Mononuclear cell (primary cell): ENCODE measurements at regions not wholly inside any gene's neighbourhood (a gene's known extent, or its start where the extent isn't known, plus 50 kb on each side); places are given as distances from the start of the nearest gene placed in this dataset.
"Not testable (repeated sequence)": the region's sequence is repeated elsewhere in the genome, so short reads cannot be mapped to it uniquely, and the experiment has no call there.

Experiments used
- H3K27me3 ChIP-seq: 2 replicates; pipeline ENCODE4 v1.6.0; 2011; ENCODE audit warnings: low read length, control low read depth; ENCODE audit not compliant: insufficient read depth
- H3K4me1 ChIP-seq: 2 replicates; pipeline ENCODE4 v1.5.1; 2011; ENCODE audit warnings: mild to moderate bottlenecking, low read length, control low read depth; ENCODE audit not compliant: insufficient read depth
- H3K4me3 ChIP-seq: 2 replicates; pipeline ENCODE4 v1.5.1; 2011; ENCODE audit warnings: mild to moderate bottlenecking, low read length, moderate library complexity
- H3K9me3 ChIP-seq: 2 replicates; pipeline ENCODE4 v1.5.1; 2011; ENCODE audit warnings: low read depth, mild to moderate bottlenecking, control low read depth, low read length

DNA sequence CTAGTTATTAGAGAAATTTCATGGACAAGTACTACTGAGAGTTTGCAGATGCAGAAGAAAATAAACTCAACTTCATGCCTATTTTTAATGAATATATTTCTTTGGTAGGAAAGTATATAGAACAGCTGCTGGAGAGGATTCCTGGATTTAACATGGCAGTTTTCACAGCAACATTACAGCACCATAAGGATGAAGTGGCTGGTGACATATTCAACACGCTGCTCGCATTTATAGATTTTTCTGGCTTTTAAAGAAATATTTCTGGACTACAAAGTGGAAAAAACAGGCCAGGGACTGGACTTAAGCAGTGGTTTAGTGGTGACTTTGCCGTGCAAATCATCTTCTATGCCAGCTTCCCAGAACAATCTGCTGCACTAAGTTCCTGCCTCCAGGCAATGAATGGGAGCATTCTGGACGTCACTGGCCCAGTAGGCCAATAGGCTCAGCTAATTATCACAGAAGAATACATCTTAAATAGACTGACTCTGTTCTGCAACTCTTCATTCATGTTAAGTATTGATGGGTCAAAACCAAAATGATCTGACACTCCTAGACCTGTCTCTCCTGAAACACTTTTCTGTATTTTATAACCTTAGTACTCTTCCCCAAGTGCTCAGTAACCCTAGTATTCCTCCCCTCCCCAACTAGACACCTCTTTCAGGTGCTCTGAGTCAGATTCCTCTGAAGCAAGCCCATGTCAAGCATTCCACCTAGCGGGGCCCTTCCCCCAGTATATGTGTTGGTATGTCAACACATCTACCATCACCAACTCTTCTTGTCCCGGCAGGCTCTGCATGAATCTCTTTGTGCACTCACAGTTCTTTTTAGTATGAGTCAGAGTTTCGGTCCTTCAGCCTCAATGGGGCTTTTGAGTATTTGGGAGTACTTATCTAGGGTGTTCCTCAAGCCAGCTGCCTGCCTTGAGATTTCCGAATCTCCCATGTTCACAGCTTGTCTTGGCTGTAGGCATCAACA lies 625.5 kb downstream of the CHSY3 start:
- Histone ChIP-seq H3K4me1 (no peaks in the 10 kb centered on the region), H3K4me3 (no peak overlapping the region), H3K27me3 (no peaks in the 10 kb centered on the region), H3K9me3 (no peaks in the 10 kb centered on the region)

DNA sequence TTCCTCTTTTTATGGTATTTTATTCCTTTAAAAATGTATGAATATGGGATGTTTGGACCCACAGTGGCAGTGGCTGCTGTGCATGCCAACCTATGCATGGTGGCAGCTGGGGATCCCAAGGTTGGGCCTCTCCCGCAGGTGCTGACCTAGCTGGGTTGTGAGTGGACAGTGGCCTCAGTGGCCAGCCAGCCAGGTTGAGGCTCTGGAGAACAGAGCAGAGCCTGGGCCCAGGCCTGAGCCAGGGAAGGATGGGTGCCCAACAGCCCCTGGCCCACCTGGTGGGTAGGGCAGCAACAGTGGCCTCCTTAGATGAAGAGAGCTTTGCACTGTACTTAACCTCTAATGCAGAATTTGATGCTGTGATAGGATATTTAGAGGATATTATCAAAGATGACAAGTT lies 624.8 kb downstream of the CHSY3 start:
- no peak overlapping the region for H3K4me3 ChIP-seq
- no peaks in the 10 kb centered on the region for H3K4me1 ChIP-seq
- H3K27me3 ChIP-seq: no peaks in the 10 kb centered on the region
- H3K9me3 ChIP-seq: no peaks in the 10 kb centered on the region

DNA sequence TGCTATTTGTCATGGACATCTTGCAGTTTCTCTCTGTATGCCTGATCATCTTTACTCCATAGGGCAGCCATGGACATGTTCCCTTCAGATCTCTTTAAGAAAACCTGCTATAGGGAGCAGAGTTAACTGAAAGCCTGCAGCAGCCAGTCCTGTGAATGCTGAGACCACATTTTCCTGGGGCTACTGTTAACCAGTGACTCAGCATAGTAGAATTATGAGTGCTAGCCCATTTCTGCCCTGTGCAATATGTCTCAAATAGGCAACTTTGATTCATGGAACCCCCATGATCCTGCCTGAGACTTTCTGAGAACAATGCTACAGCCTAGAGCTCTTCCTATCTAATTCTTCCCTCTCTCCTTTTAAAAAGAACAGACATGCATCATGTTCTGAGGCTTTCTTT lies 624.2 kb downstream of the CHSY3 start:
- Histone ChIP-seq H3K4me1 (no peaks in the 10 kb centered on the region), H3K9me3 (no peaks in the 10 kb centered on the region), H3K27me3 (no peaks in the 10 kb centered on the region), H3K4me3 (no peak overlapping the region)

- H3K4me1 ChIP-seq: no peaks in the 10 kb centered on the region
- H3K4me3 ChIP-seq: no peak overlapping the region
These were observed 622.4 kb downstream of the CHSY3 start for GRCh38 chr5:130526708-130527107.

GRCh38 chr5:130520211-130520610 lies 615.9 kb downstream of the CHSY3 start:
- Histone ChIP-seq H3K4me3 (no peak overlapping the region), H3K27me3 (no peaks in the 10 kb centered on the region), H3K9me3 (peaks cover 27% of the 10 kb centered on the region), H3K4me1 (no peaks in the 10 kb centered on the region)

More at GRCh38 chr5:130526708-130527107, 622.4 kb downstream of the CHSY3 start:
- Histone ChIP-seq H3K27me3 (no peaks in the 10 kb centered on the region), H3K9me3 (no peaks in the 10 kb centered on the region)

- no peaks in the 10 kb centered on the region for H3K27me3 ChIP-seq
- no peaks in the 10 kb centered on the region for H3K4me1 ChIP-seq
- peaks cover 27% of the 10 kb centered on the region for H3K9me3 ChIP-seq
- H3K4me3 ChIP-seq: no peak overlapping the region
These were observed 610.9 kb downstream of the CHSY3 start for GRCh38 chr5:130514984-130515690.

DNA sequence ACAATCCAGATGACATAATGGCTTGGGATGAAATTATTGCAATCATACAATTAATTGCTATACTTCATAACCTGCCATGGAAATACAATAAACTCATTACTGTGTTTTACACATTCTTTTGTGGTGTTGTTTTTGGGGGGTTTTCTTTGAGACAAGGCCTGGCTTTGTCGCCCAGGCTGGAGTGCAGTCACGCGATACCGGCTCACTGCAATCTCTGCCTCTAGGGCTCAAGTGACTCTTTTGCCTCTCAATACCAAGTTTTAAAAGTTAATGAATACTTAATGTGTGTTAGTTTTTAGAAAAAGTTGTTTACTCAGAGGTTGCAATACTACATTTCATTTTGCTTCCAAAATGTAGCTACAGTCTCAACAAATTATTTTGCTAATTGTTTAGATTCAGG lies 598.4 kb downstream of the CHSY3 start:
- Histone ChIP-seq H3K4me1 (no peaks in the 10 kb centered on the region), H3K9me3 (peaks cover 4% of the 10 kb centered on the region), H3K4me3 (no peak overlapping the region), H3K27me3 (no peaks in the 10 kb centered on the region)

- Histone ChIP-seq H3K9me3 (peaks cover 4% of the 10 kb centered on the region), H3K4me1 (no peaks in the 10 kb centered on the region), H3K27me3 (no peaks in the 10 kb centered on the region), H3K4me3 (no peak overlapping the region)
These were observed 597.0 kb downstream of the CHSY3 start for GRCh38 chr5:130501151-130501865.

DNA sequence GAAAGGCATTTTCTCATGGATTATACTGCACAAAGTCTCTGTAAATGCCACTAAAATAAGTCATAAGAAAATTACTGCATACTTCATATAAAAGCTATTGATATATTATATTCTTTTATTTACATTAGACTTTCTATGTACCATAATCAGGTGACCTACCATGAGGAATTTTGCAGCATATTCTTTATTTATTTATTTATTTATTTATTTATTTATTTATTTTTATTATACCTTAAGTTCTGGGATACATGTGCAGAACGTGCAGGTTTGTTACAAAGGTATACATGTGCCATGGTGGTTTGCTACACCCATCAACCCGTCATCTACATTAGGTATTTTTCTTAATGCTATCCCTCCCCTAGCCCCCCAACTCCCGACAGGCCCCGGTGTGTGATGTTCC lies 596.2 kb downstream of the CHSY3 start:
- H3K4me1 ChIP-seq, H3K27me3 ChIP-seq, H3K4me3 ChIP-seq, H3K9me3 ChIP-seq: not testable (repeated sequence)

GRCh38 chr5:130496215-130496614 lies 592.0 kb downstream of the CHSY3 start:
- Histone ChIP-seq H3K4me1 (no peaks in the 10 kb centered on the region), H3K9me3 (no peaks in the 10 kb centered on the region), H3K4me3 (no peak overlapping the region), H3K27me3 (no peaks in the 10 kb centered on the region)

DNA sequence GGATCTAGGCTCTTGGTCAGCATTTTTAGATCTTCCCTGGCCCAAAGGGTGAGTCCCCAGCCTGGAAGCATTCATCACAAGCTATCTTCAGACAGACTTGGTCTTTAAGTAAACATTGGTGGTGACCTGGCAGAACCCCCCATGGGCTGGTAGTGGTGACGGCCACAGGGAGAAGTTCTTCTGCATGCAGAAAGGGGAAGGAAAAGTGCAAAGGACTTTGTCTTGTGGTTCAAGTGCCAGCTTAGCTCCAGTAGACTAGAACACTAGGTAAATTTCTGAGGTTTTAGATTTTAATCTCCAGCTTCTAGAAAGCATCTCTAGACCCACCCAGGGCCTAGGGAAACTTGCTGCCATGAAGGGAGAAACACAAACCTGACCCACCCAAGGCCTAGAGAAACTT lies 584.0 kb downstream of the CHSY3 start:
- Histone ChIP-seq H3K4me3 (no peak overlapping the region), H3K27me3 (no peaks in the 10 kb centered on the region), H3K4me1 (no peaks in the 10 kb centered on the region), H3K9me3 (no peaks in the 10 kb centered on the region)

DNA sequence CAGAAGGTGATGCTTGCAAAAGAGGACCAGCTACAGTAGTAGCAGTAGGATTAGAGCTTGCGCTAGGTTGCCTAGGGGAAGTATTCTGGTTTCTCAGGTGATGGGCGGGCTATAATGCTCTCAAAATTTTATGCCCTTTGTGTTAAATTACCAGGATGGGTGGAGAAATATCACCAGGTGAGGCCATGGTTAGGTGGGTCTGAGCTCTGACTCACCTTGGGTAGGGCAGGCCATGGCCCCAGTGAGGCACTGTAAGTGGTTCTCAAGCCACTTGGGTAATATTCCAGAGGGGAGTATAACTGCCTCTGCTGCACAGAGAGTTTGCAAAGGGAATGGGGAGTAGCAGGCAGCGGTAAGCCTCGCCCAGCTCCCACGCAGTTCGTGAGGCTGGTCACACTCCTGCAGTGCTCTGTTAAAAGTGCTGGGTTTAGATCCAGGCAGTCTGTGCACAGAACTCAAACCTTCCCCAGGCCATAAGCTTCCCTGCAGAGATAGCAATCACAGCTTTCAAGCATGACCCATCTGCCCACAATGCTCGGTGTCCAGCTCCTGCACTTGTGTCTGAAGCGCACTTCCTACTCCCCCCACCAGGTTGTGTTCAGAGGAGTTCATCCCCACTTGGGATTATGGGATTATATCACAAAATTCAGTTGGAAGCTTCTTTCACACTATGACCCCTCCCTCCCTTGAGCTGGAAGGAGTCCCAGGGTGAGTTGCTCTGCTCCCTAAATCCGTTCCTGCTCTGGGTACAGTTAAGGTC lies 575.0 kb downstream of the CHSY3 start:
- no peaks in the 10 kb centered on the region for H3K27me3 ChIP-seq
- H3K4me3 ChIP-seq: no peak overlapping the region
- H3K9me3 ChIP-seq: peaks cover 8% of the 10 kb centered on the region
- H3K4me1 ChIP-seq: no peaks in the 10 kb centered on the region

- peaks cover 8% of the 10 kb centered on the region for H3K9me3 ChIP-seq
- H3K4me3 ChIP-seq: no peak overlapping the region
- no peaks in the 10 kb centered on the region for H3K4me1 ChIP-seq
- no peaks in the 10 kb centered on the region for H3K27me3 ChIP-seq
These were observed 572.1 kb downstream of the CHSY3 start for GRCh38 chr5:130476325-130476724.

DNA sequence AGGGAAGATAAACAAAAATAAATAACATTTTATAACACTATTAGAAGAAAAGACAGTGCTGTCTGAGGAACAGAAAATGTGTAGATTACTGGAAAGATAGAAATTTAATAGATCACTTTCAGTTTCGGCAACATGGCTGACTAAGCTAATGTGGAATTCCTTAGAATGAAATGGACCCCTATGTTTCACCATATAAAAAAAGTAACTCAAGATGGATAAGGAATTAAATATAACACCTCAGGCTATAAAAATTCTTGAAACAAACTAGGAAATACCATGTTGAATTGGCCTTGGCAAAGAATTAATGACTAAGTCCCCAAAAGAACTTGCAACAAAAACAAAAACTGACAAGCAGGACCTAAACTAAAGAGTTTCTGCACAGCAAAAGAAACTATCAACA lies 558.3 kb downstream of the CHSY3 start:
- H3K4me3 ChIP-seq: no peak overlapping the region
- no peaks in the 10 kb centered on the region for H3K4me1 ChIP-seq
- no peaks in the 10 kb centered on the region for H3K27me3 ChIP-seq
- no peaks in the 10 kb centered on the region for H3K9me3 ChIP-seq
